Endothelial cell of umbilical vein (primary cell): ENCODE measurements at regions not wholly inside any gene's neighbourhood (a gene's known extent, or its start where the extent isn't known, plus 50 kb on each side); places are given as distances from the start of the nearest gene placed in this dataset.

Experiments
- BruUV-seq: library from RNA; stranded (reverse); fragments of 400-500 nt; replicated peaks from 2 replicates; lab custom pipeline; 2021; lab: Mats Ljungman, UMichigan
- CTCF ChIA-PET: fragments of 300-600, 350-600 bp; sonication (Branson Sonifier 250); formaldehyde crosslinking; loops from one replicate; lab custom pipeline; 2021; ENCODE audit warnings: antibody characterized with exemption, inconsistent platforms; lab: Charles Lee
- POLR2A ChIA-PET: fragments of 300-600, 350-600 bp; sonication (Branson Sonifier 250); formaldehyde crosslinking; loops from one replicate; lab custom pipeline; 2021; ENCODE audit warnings: antibody characterized with exemption, inconsistent platforms; lab: Charles Lee
- DNase-seq: peaks from one replicate; pipeline ENCODE4 v3.0.0-alpha.2; 2011; ENCODE audit warnings: low read depth, low spot score
- FAIRE-seq: peaks from 2 replicates; lab custom pipeline; 2011; peaks lifted over from hg19 to GRCh38; lab: Jason Lieb, UNC
- H2AFZ ChIP-seq: 2 replicates; pipeline ENCODE4 v1.6.0; 2012; ENCODE audit warnings: low read depth, low read length, control low read depth, inconsistent platforms
- H3K27ac ChIP-seq: 2 replicates; pipeline ENCODE4 v1.5.1; 2011; ENCODE audit warnings: low read depth, mild to moderate bottlenecking, control low read depth, low read length, moderate library complexity; ENCODE audit not compliant: insufficient read depth
- H3K27me3 ChIP-seq, 2 experiments: 2 replicates each; pipeline versions ENCODE4 v1.6.0 to v1.6.1; 2011; ENCODE audit warnings: low read length in 2 of 2, mixed read lengths in 1 of 2; ENCODE audit not compliant: control insufficient read depth in 2 of 2, insufficient read depth in 2 of 2
- H3K36me3 ChIP-seq, 2 experiments: 2 replicates in 1 of 2; 3 replicates in 1 of 2; pipeline ENCODE4 v1.5.1; 2011; ENCODE audit warnings: low read length in 2 of 2, mild to moderate bottlenecking in 1 of 2, moderate library complexity in 1 of 2; ENCODE audit not compliant: control insufficient read depth in 2 of 2, insufficient read depth in 2 of 2; ENCODE audit errors: extremely low read depth in 1 of 2
- H3K4me1 ChIP-seq: 3 replicates; pipeline ENCODE4 v1.5.1; 2011; ENCODE audit warnings: mild to moderate bottlenecking, low read length; ENCODE audit not compliant: control insufficient read depth, insufficient read depth; ENCODE audit errors: extremely low read depth
- H3K4me2 ChIP-seq: 2 replicates; pipeline ENCODE4 v1.6.1; 2011; ENCODE audit warnings: low read length, control low read depth, mixed read lengths; ENCODE audit not compliant: insufficient read depth
- H3K4me3 ChIP-seq, 3 experiments: fragments of 200-600 bp in 1 of 3; sonication (generic), shearing (Covaris generic) in 1 of 3; replicated peaks in 1 of 3; 2 replicates each; pipeline ENCODE4 v1.5.1; 2011 to 2016; ENCODE audit warnings: control low read depth in 3 of 3, low read length in 3 of 3, mild to moderate bottlenecking in 2 of 3, inconsistent platforms in 1 of 3, low read depth in 1 of 3, moderate library complexity in 1 of 3; ENCODE audit not compliant: insufficient read depth in 1 of 3
- H3K79me2 ChIP-seq: 2 replicates; pipeline ENCODE4 v1.6.0; 2012; ENCODE audit warnings: low read length, inconsistent platforms; ENCODE audit not compliant: control insufficient read depth, insufficient read depth
- H3K9ac ChIP-seq: replicated peaks from 2 replicates; pipeline ENCODE3; 2011; ENCODE audit warnings: low read length, control low read depth; ENCODE audit not compliant: insufficient read depth; ENCODE audit errors: extremely low read depth
- H3K9me1 ChIP-seq: replicated peaks from 3 replicates; pipeline ENCODE4 v1.6.0; 2011; ENCODE audit warnings: mild to moderate bottlenecking, low read length; ENCODE audit not compliant: control insufficient read depth, insufficient read depth; ENCODE audit errors: extremely low read depth
- H3K9me3 ChIP-seq: replicated peaks from 2 replicates; pipeline ENCODE4 v1.5.1; 2012; ENCODE audit warnings: low read length, inconsistent platforms; ENCODE audit not compliant: control insufficient read depth, insufficient read depth
- H4K20me1 ChIP-seq: replicated peaks from 2 replicates; pipeline ENCODE3; 2011; ENCODE audit warnings: mild to moderate bottlenecking, low read length; ENCODE audit not compliant: control insufficient read depth, insufficient read depth; ENCODE audit errors: extremely low read depth
- CTCF ChIP-seq, 2 donors: IDR thresholded peaks; 1 replicate in 1 of 2; 2 replicates in 1 of 2; pipeline ENCODE4 v1.5.1; 2011; ENCODE audit warnings: low read length in 2 of 2, mild to moderate bottlenecking in 2 of 2, moderate library complexity in 2 of 2, control low read depth in 1 of 2, inconsistent platforms in 1 of 2, low read depth in 1 of 2; ENCODE audit not compliant: insufficient read depth in 1 of 2; ENCODE audit errors: extremely low read depth in 1 of 2
- EZH2 ChIP-seq: IDR thresholded peaks from 2 replicates; pipeline ENCODE4 v1.6.1; 2012; ENCODE audit warnings: borderline replicate concordance, low read depth, mild to moderate bottlenecking, moderate library complexity, low read length, inconsistent platforms; ENCODE audit not compliant: severe bottlenecking
- FOS ChIP-seq: IDR thresholded peaks from 2 replicates; pipeline ENCODE4 v1.6.1; 2011; ENCODE audit warnings: mild to moderate bottlenecking, low read length, moderate library complexity, borderline replicate concordance; ENCODE audit not compliant: insufficient read depth
- GATA2 ChIP-seq: IDR thresholded peaks from 2 replicates; pipeline ENCODE4 v1.7.0; 2011; ENCODE audit warnings: low read depth, mild to moderate bottlenecking, moderate library complexity, mixed read lengths, low read length; ENCODE audit not compliant: insufficient read length, insufficient read depth
- MAX ChIP-seq: IDR thresholded peaks from 2 replicates; pipeline ENCODE4 v1.6.1; 2011; ENCODE audit not compliant: insufficient read depth, insufficient read length
- MYC ChIP-seq: IDR thresholded peaks from one replicate; pipeline ENCODE4 v1.6.1; 2011; ENCODE audit warnings: mild to moderate bottlenecking, low read depth, low read length
- POLR2A ChIP-seq: IDR thresholded peaks from 2 replicates; pipeline ENCODE4 v1.6.1; 2012; ENCODE audit warnings: low read depth, mild to moderate bottlenecking, control low read depth, low read length
- POLR2AphosphoS5 ChIP-seq: IDR thresholded peaks from 2 replicates; pipeline ENCODE4 v1.6.1; 2012; ENCODE audit warnings: low read depth, mild to moderate bottlenecking, control low read depth, low read length, moderate library complexity; ENCODE audit not compliant: insufficient read depth
- dilution Hi-C: fragments of 300-500 bp; cut with MboI; formaldehyde crosslinking; loops from one replicate; pipeline ENCODE4 v1.15.0; 2019; ENCODE audit warnings: low sequenced_read_pairs; ENCODE audit not compliant: extremely low pct_ligation_motif_present
- intact Hi-C: fragments of 100-400 bp; cut with micrococcal nuclease; formaldehyde crosslinking; loops from one replicate; pipeline ENCODE4 v1.10.0; 2022

GRCh38 chr2:208713066-208713745, 306.6 kb downstream of the PTH2R start:
- no peak for FAIRE-seq
- H3K9me1 ChIP-seq: no peaks in the 10 kb centered on the region
- no peak overlapping the region for H3K4me2 ChIP-seq
- no peak overlapping the region for H2AFZ ChIP-seq
- H3K79me2 ChIP-seq: no peaks in the 10 kb centered on the region
- no peaks in the 10 kb centered on the region for H3K27me3 ChIP-seq
- intact Hi-C loops (no loop called here), dilution Hi-C loops (no loop called here)
- POLR2A ChIA-PET: no interaction called here
- H3K36me3 ChIP-seq: no peaks in the 10 kb centered on the region
- no peaks in the 10 kb centered on the region for H3K9me3 ChIP-seq
- no peak overlapping the region for H3K27ac ChIP-seq
- H3K4me1 ChIP-seq: no peaks in the 10 kb centered on the region
- no peak overlapping the region for H3K9ac ChIP-seq
- H3K4me3 ChIP-seq: no peak overlapping the region
- DNase-seq: no peak
- BruUV-seq: no TSS peak
- CTCF ChIA-PET: no interaction called here
- TF ChIP-seq CTCF (IDR thresholded peaks at IDR 0.05; ENCODE audit: extremely low read depth in 1 of 2, insufficient read depth in 1 of 2, low read depth in 1 of 2, low read length in 2 of 2) (no peak), FOS (no peak), EZH2 (no peak), MAX (no peak), MYC (no peak), GATA2 (no peak), POLR2A (no peak), POLR2AphosphoS5 (no peak)
- no peaks in the 10 kb centered on the region for H4K20me1 ChIP-seq
